Activated naive CD8-positive, alpha-beta T cell treated with anti-CD3 and anti-CD28 coated beads, Interleukin-2, amount 50 U/mL, for 24 hours (primary cell): ENCODE measurements at regions not wholly inside any gene's neighbourhood (a gene's known extent, or its start where the extent isn't known, plus 50 kb on each side); places are given as distances from the start of the nearest gene placed in this dataset.

Experiments
- ATAC-seq: fragments of 150-1000 bp; cut with Tn5 transposase; one replicate; pipeline ENCODE4 v1.10.0; 2021
- DNase-seq: peaks from one replicate; pipeline ENCODE4 v3.0.0; 2021
- H3K27ac Mint-ChIP-seq: one replicate; pipeline ENCODE4 v1.8.0; 2021; ENCODE audit warnings: mild to moderate bottlenecking, mixed read lengths
- H3K27me3 Mint-ChIP-seq: one replicate; pipeline ENCODE4 v1.8.0; 2021; ENCODE audit warnings: mixed read lengths
- H3K36me3 Mint-ChIP-seq: one replicate; pipeline ENCODE4 v1.8.0; 2021; ENCODE audit warnings: low read depth, mixed read lengths
- H3K4me1 Mint-ChIP-seq: one replicate; pipeline ENCODE4 v1.8.0; 2021; ENCODE audit warnings: mixed read lengths
- H3K4me3 Mint-ChIP-seq: one replicate; pipeline ENCODE4 v1.8.0; 2021; ENCODE audit warnings: mild to moderate bottlenecking, moderate library complexity, mixed read lengths
- H3K9me3 Mint-ChIP-seq: one replicate; pipeline ENCODE4 v1.8.0; 2021; ENCODE audit warnings: mixed read lengths

- H3K36me3 Mint-ChIP-seq, result no peaks in the 10 kb centered on the region
- DNase-seq (no peak), ATAC-seq (no peak)
- H3K4me3 Mint-ChIP-seq, result no peak overlapping the region
- H3K4me1 Mint-ChIP-seq, result no peaks in the 10 kb centered on the region
- no peaks in the 10 kb centered on the region for H3K9me3 Mint-ChIP-seq
- H3K27ac Mint-ChIP-seq, result no peak overlapping the region
- H3K27me3 Mint-ChIP-seq, result no peaks in the 10 kb centered on the region
These were observed 2174.3 kb upstream of the PIK3C3 start for GRCh38 chr18:39780774-39781173.

GRCh38 chr18:39779926-39780325 is 2175.1 kb upstream of the PIK3C3 start:
- H3K36me3 Mint-ChIP-seq, result no peaks in the 10 kb centered on the region
- H3K4me3 Mint-ChIP-seq, result no peak overlapping the region
- no peak for ATAC-seq

GRCh38 chr18:39776766-39777165 is 2178.3 kb upstream of the PIK3C3 start:
- H3K4me3 Mint-ChIP-seq, result no peak overlapping the region
- no peak for DNase-seq
- no peak overlapping the region for H3K27ac Mint-ChIP-seq
- H3K9me3 Mint-ChIP-seq, result no peaks in the 10 kb centered on the region
- no peaks in the 10 kb centered on the region for H3K4me1 Mint-ChIP-seq
- H3K36me3 Mint-ChIP-seq, result no peaks in the 10 kb centered on the region
- no peaks in the 10 kb centered on the region for H3K27me3 Mint-ChIP-seq
- ATAC-seq, result no peak

More at GRCh38 chr18:39779926-39780325, 2175.1 kb upstream of the PIK3C3 start:
- H3K27me3 Mint-ChIP-seq, result no peaks in the 10 kb centered on the region
- DNase-seq, result no peak
- no peaks in the 10 kb centered on the region for H3K4me1 Mint-ChIP-seq
- H3K27ac Mint-ChIP-seq, result no peak overlapping the region
- H3K9me3 Mint-ChIP-seq, result no peaks in the 10 kb centered on the region

GRCh38 chr18:39774957-39775598 is 2180.0 kb upstream of the PIK3C3 start:
- H3K27me3 Mint-ChIP-seq, result no peaks in the 10 kb centered on the region
- no peaks in the 10 kb centered on the region for H3K36me3 Mint-ChIP-seq
- peaks cover 10% of the 10 kb centered on the region for H3K9me3 Mint-ChIP-seq
- no peak for ATAC-seq
- H3K4me1 Mint-ChIP-seq, result no peaks in the 10 kb centered on the region
- H3K27ac Mint-ChIP-seq, result no peak overlapping the region
- no peak for DNase-seq
- no peak overlapping the region for H3K4me3 Mint-ChIP-seq

GRCh38 chr18:39773646-39774045 is 2181.4 kb upstream of the PIK3C3 start:
- DNase-seq (no peak), ATAC-seq (no peak)
- H3K27me3 Mint-ChIP-seq, result no peaks in the 10 kb centered on the region
- peaks cover 10% of the 10 kb centered on the region for H3K9me3 Mint-ChIP-seq
- H3K36me3 Mint-ChIP-seq, result no peaks in the 10 kb centered on the region
- H3K4me3 Mint-ChIP-seq, result no peak overlapping the region
- H3K4me1 Mint-ChIP-seq, result no peaks in the 10 kb centered on the region
- no peak overlapping the region for H3K27ac Mint-ChIP-seq

GRCh38 chr18:39772155-39772919 is 2182.7 kb upstream of the PIK3C3 start:
- DNase-seq (no peak), ATAC-seq (no peak)
- Mint-ChIP-seq H3K4me1 (no peaks in the 10 kb centered on the region), H3K4me3 (no peak overlapping the region), H3K9me3 (peaks cover 10% of the 10 kb centered on the region), H3K27ac (no peak overlapping the region), H3K27me3 (no peaks in the 10 kb centered on the region), H3K36me3 (no peaks in the 10 kb centered on the region)

GRCh38 chr18:39770399-39770798 is 2184.6 kb upstream of the PIK3C3 start:
- no peak for DNase-seq
- H3K4me3 Mint-ChIP-seq, result no peak overlapping the region
- ATAC-seq, result no peak
- H3K36me3 Mint-ChIP-seq, result no peaks in the 10 kb centered on the region
- H3K27me3 Mint-ChIP-seq, result no peaks in the 10 kb centered on the region
- H3K9me3 Mint-ChIP-seq, result peaks cover 10% of the 10 kb centered on the region
- no peaks in the 10 kb centered on the region for H3K4me1 Mint-ChIP-seq
- no peak overlapping the region for H3K27ac Mint-ChIP-seq

GRCh38 chr18:39764873-39765272 is 2190.2 kb upstream of the PIK3C3 start:
- H3K4me1 Mint-ChIP-seq, result no peaks in the 10 kb centered on the region
- ATAC-seq, result no peak
- DNase-seq, result no peak
- no peaks in the 10 kb centered on the region for H3K27me3 Mint-ChIP-seq
- H3K4me3 Mint-ChIP-seq, result no peak overlapping the region
- H3K36me3 Mint-ChIP-seq, result no peaks in the 10 kb centered on the region
- no peak overlapping the region for H3K27ac Mint-ChIP-seq
- no peaks in the 10 kb centered on the region for H3K9me3 Mint-ChIP-seq

GRCh38 chr18:39761273-39761672 is 2193.8 kb upstream of the PIK3C3 start:
- DNase-seq (no peak), ATAC-seq (no peak)
- Mint-ChIP-seq H3K4me1 (no peaks in the 10 kb centered on the region), H3K27ac (no peak overlapping the region), H3K4me3 (no peak overlapping the region), H3K36me3 (no peaks in the 10 kb centered on the region), H3K9me3 (peaks cover 7% of the 10 kb centered on the region), H3K27me3 (no peaks in the 10 kb centered on the region)

- H3K9me3 Mint-ChIP-seq, result peaks cover 8% of the 10 kb centered on the region
- no peak for ATAC-seq
- no peaks in the 10 kb centered on the region for H3K36me3 Mint-ChIP-seq
- no peaks in the 10 kb centered on the region for H3K4me1 Mint-ChIP-seq
- H3K27me3 Mint-ChIP-seq, result no peaks in the 10 kb centered on the region
- no peak for DNase-seq
- no peak overlapping the region for H3K27ac Mint-ChIP-seq
- H3K4me3 Mint-ChIP-seq, result no peak overlapping the region
These were observed 2194.3 kb upstream of the CELF4 start for GRCh38 chr18:39759926-39760325.

GRCh38 chr18:39753178-39753577 is 2187.6 kb upstream of the CELF4 start:
- Mint-ChIP-seq H3K9me3 (peaks cover 17% of the 10 kb centered on the region), H3K4me3 (no peak overlapping the region), H3K27me3 (no peaks in the 10 kb centered on the region), H3K4me1 (no peaks in the 10 kb centered on the region), H3K27ac (no peak overlapping the region), H3K36me3 (no peaks in the 10 kb centered on the region)
- DNase-seq, result no peak
- no peak for ATAC-seq

GRCh38 chr18:39752351-39752750 is 2186.8 kb upstream of the CELF4 start:
- H3K9me3 Mint-ChIP-seq, result peaks cover 10% of the 10 kb centered on the region
- H3K27me3 Mint-ChIP-seq, result no peaks in the 10 kb centered on the region
- ATAC-seq (no peak), DNase-seq (no peak)
- no peaks in the 10 kb centered on the region for H3K36me3 Mint-ChIP-seq
- H3K27ac Mint-ChIP-seq, result no peak overlapping the region
- no peak overlapping the region for H3K4me3 Mint-ChIP-seq
- no peaks in the 10 kb centered on the region for H3K4me1 Mint-ChIP-seq

GRCh38 chr18:39751921-39752320 is 2186.3 kb upstream of the CELF4 start:
- Mint-ChIP-seq H3K4me1 (no peaks in the 10 kb centered on the region), H3K9me3 (peaks cover 10% of the 10 kb centered on the region), H3K36me3 (no peaks in the 10 kb centered on the region), H3K27me3 (no peaks in the 10 kb centered on the region), H3K27ac (no peak overlapping the region), H3K4me3 (no peak overlapping the region)
- ATAC-seq (no peak), DNase-seq (no peak)

- Mint-ChIP-seq H3K27me3 (no peaks in the 10 kb centered on the region), H3K27ac (no peak overlapping the region), H3K4me1 (no peaks in the 10 kb centered on the region), H3K4me3 (no peak overlapping the region), H3K9me3 (peaks cover 10% of the 10 kb centered on the region), H3K36me3 (no peaks in the 10 kb centered on the region)
- DNase-seq (no peak), ATAC-seq (no peak)
These were observed 2185.6 kb upstream of the CELF4 start for GRCh38 chr18:39751161-39751560.

- DNase-seq, result no peak
- Mint-ChIP-seq H3K36me3 (no peaks in the 10 kb centered on the region), H3K27me3 (no peaks in the 10 kb centered on the region)
These were observed 2183.6 kb upstream of the CELF4 start for GRCh38 chr18:39749154-39749553.

More at GRCh38 chr18:39749154-39749553, 2183.6 kb upstream of the CELF4 start:
- Mint-ChIP-seq H3K4me3 (no peak overlapping the region), H3K27ac (no peak overlapping the region), H3K4me1 (no peaks in the 10 kb centered on the region), H3K9me3 (peaks cover 4% of the 10 kb centered on the region)
- no peak for ATAC-seq
